GM23248 (cell line): ENCODE measurements at regions not wholly inside any gene's neighbourhood (a gene's known extent, or its start where the extent isn't known, plus 50 kb on each side); places are given as distances from the start of the nearest gene placed in this dataset.

Experiments
- EZH2 ChIP-seq: fragments of 200-600 bp; sonication (generic); IDR thresholded peaks from 2 replicates; pipeline ENCODE4 v1.6.1; 2018; ENCODE audit warnings: antibody characterized with exemption, mild to moderate bottlenecking; ENCODE audit not compliant: insufficient read depth, poor library complexity, severe bottlenecking
- EZH2phosphoT487 ChIP-seq: fragments of 200-600 bp; sonication (generic); IDR thresholded peaks from 2 replicates; pipeline ENCODE4 v1.6.1; 2018; ENCODE audit warnings: antibody characterized with exemption, moderate library complexity, mild to moderate bottlenecking, low read depth; ENCODE audit not compliant: insufficient read depth

DNA sequence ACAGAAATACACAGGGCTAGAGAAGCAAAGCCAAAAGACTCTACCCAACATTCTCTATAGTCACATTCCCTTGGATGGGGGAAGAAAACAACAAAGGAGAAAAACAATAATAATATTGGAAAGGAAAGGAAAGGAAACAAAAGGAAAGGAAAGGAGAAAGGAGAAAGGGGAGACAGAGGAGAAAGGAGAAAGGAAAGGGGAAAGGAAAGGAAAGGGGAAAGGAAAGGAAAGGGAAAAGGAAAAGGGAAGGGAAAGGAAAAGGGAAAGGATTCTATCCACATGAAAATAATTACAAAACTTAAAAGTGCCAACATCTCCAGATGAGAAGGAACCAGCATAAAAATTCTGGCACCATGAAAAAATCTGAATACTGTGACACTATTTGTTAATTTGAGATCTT, 54.1 kb upstream of the MNS1 start:
- TF ChIP-seq EZH2 (no peak), EZH2phosphoT487 (no peak)
